ENCODE measurements at regions not wholly inside any gene's neighbourhood (a gene's known extent, or its start where the extent isn't known, plus 50 kb on each side); places are given as distances from the start of the nearest gene placed in this dataset.

DNA sequence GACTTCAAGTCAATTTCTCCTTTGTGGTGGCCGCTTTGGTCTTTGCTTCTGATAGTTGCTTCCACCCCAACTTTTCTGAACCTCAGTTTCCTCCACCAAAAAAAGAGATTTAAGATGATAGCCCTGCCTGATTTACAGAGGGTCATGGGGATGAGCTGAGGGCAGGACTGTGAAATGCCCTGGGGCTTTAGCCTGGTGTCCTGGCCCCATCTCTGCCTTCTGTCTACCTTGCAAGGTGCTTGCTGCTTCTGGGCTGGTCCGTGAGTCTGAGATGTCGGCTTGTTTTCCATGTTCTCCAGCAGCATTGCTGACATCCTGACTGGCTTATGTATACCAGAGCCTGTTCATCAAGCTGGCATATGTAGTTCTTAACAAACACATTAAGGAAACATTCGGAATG, 191.9 kb upstream of the MPHOSPH6 start:
- H3K4me3 ChIP-seq, result no peak overlapping the region
- H3K4me1 ChIP-seq (replicated peaks), result no peaks in the 10 kb centered on the region
- no peaks in the 10 kb centered on the region for H3K9me3 ChIP-seq
- intact Hi-C loops (cut with DNase I), result no loop called here
- no peak overlapping the region for H3K27ac ChIP-seq
- TF ChIP-seq POLR2A (IDR thresholded peaks at IDR 0.05) (no peak), POLR2AphosphoS5 (IDR thresholded peaks at IDR 0.05) (no peak)
- TF ChIP-seq, protein P1, sequence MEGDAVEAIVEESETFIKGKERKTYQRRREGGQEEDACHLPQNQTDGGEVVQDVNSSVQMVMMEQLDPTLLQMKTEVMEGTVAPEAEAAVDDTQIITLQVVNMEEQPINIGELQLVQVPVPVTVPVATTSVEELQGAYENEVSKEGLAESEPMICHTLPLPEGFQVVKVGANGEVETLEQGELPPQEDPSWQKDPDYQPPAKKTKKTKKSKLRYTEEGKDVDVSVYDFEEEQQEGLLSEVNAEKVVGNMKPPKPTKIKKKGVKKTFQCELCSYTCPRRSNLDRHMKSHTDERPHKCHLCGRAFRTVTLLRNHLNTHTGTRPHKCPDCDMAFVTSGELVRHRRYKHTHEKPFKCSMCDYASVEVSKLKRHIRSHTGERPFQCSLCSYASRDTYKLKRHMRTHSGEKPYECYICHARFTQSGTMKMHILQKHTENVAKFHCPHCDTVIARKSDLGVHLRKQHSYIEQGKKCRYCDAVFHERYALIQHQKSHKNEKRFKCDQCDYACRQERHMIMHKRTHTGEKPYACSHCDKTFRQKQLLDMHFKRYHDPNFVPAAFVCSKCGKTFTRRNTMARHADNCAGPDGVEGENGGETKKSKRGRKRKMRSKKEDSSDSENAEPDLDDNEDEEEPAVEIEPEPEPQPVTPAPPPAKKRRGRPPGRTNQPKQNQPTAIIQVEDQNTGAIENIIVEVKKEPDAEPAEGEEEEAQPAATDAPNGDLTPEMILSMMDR (IDR thresholded peaks at IDR 0.05), result no peak
- DNase-seq (ENCODE audit: low spot score), result no peak
- WGBS, result 92% methylated on average over 4 of the region's 4 CpGs
- no peaks in the 10 kb centered on the region for H3K36me3 ChIP-seq
- no peaks in the 10 kb centered on the region for H3K27me3 ChIP-seq (replicated peaks; ENCODE audit: insufficient read depth)

DNA sequence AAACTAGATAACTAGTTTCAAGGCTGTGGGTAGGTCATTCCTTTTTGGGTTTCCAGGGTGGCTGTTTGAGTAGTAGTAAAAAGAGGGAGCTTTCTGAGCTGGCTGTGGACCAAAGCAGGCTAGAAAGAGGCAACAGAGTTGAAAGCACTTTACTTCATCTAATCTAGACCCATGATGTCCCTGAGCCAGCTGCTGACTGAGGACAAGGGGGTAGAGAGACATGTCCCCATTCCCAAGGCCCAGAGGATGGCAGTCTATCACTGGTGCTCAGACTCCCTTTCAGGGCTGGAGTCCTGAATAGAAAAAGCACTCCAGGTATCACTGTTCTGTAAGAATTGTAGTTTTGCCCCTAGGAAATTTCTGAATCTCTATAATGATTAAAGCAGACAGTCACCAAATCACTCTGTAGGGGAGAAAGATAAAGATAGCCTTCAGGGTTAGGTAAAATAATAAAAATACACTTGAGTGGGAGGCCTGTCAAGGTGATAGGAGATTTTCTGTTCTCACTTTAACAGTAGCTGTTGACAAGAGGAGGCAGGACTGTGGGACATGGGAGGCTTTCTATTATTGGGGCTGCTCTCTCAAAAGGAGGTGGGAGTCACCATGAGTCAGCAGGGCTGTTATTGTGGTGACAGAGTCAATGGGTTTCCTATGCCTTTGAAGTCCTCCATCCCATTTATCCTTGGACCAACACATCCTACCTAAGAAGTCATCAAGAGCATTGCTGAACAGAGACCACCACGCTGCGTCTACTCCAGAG, 190.2 kb upstream of the MPHOSPH6 start:
- 94% methylated on average over 2 of the region's 2 CpGs for WGBS
- H3K27ac ChIP-seq, result no peak overlapping the region

DNA sequence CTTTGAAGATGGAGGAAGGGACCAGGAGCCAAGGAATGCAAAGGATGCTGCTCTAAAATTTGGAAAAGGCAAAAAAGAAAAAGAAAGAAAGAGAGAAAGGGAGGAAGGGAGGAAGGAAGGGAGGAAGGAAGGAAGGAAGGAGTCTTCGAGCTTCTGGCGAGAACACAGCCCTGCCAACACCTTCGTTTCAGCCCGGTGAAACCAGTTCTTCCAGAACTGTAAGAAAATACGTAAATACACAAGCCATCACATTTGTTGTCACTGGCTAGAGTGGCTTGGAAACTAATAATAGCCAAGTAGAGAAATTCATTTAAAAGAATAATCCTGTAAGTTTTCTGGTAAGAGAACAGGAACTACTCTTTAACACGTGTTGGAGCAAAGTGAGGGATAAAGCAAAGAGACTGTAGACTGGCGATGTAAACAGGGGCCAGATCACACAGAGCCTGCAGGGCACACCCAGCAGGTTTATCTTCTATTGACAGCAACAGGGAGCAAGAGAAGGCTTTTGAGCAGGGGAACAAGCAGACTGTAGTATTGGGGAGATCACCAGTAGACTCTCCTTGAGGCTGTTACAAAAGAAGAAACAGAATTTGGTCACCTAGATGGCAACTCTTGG, 188.7 kb upstream of the MPHOSPH6 start:
- 53% methylated on average over 7 of the region's 7 CpGs for WGBS
- Histone ChIP-seq H3K27me3 (replicated peaks; ENCODE audit: insufficient read depth) (no peaks in the 10 kb centered on the region), H3K36me3 (no peaks in the 10 kb centered on the region), H3K4me1 (replicated peaks) (no peaks in the 10 kb centered on the region), H3K27ac (peak overlapping the region; percentile 57), H3K9me3 (no peaks in the 10 kb centered on the region), H3K4me3 (no peak overlapping the region)
- peak; percentile 69 for DNase-seq (ENCODE audit: low spot score)
- TF ChIP-seq, protein P1 (IDR thresholded peaks at IDR 0.05), result no peak
- peak; percentile 89 for TF ChIP-seq POLR2AphosphoS5 (IDR thresholded peaks at IDR 0.05)
- intact Hi-C loops (cut with DNase I), result no loop called here

More for the DNA sequence above, 190.2 kb upstream of the MPHOSPH6 start:
- Histone ChIP-seq H3K9me3 (no peaks in the 10 kb centered on the region), H3K27me3 (replicated peaks; ENCODE audit: insufficient read depth) (no peaks in the 10 kb centered on the region), H3K4me3 (no peak overlapping the region), H3K4me1 (replicated peaks) (no peaks in the 10 kb centered on the region), H3K36me3 (no peaks in the 10 kb centered on the region)
- intact Hi-C loops (cut with DNase I), result no loop called here
- TF ChIP-seq POLR2AphosphoS5 (IDR thresholded peaks at IDR 0.05) (no peak), POLR2A (IDR thresholded peaks at IDR 0.05) (no peak)
- TF ChIP-seq, protein P1 (IDR thresholded peaks at IDR 0.05), result no peak
- DNase-seq (ENCODE audit: low spot score), result no peak

DNA sequence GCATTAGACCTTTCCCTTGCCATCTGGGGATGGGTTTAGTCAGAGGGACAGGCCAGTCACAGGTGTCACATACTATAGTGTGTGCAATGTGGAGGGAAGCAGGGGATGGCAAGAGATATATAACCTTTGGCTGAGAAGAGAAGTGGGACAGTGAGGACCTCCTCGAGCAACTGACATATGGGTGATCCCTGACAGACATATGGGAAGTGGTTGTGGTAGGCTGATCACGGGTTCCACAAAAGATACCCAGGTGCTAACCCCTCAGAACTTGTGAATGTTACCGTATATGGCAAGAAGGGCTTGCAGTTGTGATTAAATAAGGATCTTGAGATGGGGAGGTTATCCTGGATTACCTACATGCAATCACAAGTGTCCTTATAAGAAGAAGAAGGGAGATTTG, 188.1 kb upstream of the MPHOSPH6 start:
- DNase-seq (ENCODE audit: low spot score), result no peak
- TF ChIP-seq POLR2AphosphoS5 (IDR thresholded peaks at IDR 0.05) (no peak), POLR2A (IDR thresholded peaks at IDR 0.05) (no peak)
- TF ChIP-seq, protein P1 (IDR thresholded peaks at IDR 0.05), result no peak
- 81% methylated on average over 3 of the region's 3 CpGs for WGBS
- intact Hi-C loops (cut with DNase I), result no loop called here
- no peaks in the 10 kb centered on the region for H3K4me1 ChIP-seq (replicated peaks)
- H3K36me3 ChIP-seq, result no peaks in the 10 kb centered on the region
- H3K27ac ChIP-seq, result peak overlapping the region in 1 of 2 donors; percentile 57
- no peaks in the 10 kb centered on the region for H3K9me3 ChIP-seq
- no peaks in the 10 kb centered on the region for H3K27me3 ChIP-seq (replicated peaks; ENCODE audit: insufficient read depth)
- no peak overlapping the region for H3K4me3 ChIP-seq

DNA sequence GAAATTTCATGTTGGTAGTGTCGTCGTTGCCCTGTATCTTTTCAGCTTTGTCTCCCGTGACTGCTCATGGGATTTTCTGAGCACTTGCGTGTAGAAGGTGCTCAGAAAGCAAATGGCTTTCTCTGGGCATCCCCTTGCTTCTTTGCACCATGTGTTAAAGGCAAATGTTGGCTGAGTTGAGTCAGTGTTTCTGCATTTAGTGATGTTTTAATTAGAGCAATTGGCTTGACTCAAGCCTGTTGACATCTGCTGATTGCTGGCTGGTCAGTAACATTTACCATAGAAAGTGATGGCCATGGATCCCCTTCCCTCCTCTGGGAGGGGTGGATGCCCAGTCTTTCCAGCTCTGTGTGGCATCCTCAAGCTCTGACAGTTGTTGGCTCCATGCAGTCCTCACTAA, 187.2 kb upstream of the MPHOSPH6 start:
- intact Hi-C loops (cut with DNase I), result no loop called here
- Histone ChIP-seq H3K36me3 (no peaks in the 10 kb centered on the region), H3K4me1 (replicated peaks) (no peaks in the 10 kb centered on the region), H3K27me3 (replicated peaks; ENCODE audit: insufficient read depth) (no peaks in the 10 kb centered on the region), H3K27ac (no peak overlapping the region), H3K9me3 (no peaks in the 10 kb centered on the region), H3K4me3 (no peak overlapping the region)
- TF ChIP-seq, protein P1 (IDR thresholded peaks at IDR 0.05), result no peak
- TF ChIP-seq POLR2AphosphoS5 (IDR thresholded peaks at IDR 0.05), result no peak
- no peak for TF ChIP-seq POLR2A (IDR thresholded peaks at IDR 0.05)
- WGBS, result 89% methylated on average over 4 of the region's 4 CpGs
- DNase-seq (ENCODE audit: low spot score), result no peak

Data from prostate gland (tissue), 2 donors.